ENCODE measurements at regions not wholly inside any gene's neighbourhood (a gene's known extent, or its start where the extent isn't known, plus 50 kb on each side); places are given as distances from the start of the nearest gene placed in this dataset.

DNA sequence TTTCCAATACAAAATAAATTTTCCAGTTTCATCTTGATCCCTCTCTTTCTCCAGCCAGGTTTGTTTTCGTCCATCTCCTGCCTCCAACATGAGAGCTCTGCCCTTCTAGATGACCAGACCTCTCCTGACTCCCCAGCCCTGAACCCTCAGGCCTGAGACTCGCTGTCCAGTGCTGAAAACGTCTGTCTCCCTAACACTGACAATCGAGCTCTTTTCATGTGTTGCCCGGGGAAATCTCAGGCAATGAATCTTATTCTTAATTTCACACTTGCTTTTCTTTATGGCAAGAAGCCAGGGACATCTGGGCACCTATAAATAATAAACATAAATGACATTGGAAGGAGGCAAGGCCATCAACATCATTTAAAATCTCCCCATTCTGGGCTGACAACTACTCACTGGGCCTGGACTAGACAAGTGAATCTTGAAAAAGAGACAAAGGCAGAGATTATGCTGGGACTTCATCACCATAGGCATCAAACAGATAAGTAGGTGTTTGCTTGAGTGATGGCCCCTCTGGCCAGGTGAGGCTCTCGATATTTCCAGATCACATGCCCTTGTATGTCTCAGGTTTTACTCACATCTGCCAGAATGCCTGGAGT is 274.5 kb upstream of the B3GAT1 start:
- TF ChIP-seq, protein P1, sequence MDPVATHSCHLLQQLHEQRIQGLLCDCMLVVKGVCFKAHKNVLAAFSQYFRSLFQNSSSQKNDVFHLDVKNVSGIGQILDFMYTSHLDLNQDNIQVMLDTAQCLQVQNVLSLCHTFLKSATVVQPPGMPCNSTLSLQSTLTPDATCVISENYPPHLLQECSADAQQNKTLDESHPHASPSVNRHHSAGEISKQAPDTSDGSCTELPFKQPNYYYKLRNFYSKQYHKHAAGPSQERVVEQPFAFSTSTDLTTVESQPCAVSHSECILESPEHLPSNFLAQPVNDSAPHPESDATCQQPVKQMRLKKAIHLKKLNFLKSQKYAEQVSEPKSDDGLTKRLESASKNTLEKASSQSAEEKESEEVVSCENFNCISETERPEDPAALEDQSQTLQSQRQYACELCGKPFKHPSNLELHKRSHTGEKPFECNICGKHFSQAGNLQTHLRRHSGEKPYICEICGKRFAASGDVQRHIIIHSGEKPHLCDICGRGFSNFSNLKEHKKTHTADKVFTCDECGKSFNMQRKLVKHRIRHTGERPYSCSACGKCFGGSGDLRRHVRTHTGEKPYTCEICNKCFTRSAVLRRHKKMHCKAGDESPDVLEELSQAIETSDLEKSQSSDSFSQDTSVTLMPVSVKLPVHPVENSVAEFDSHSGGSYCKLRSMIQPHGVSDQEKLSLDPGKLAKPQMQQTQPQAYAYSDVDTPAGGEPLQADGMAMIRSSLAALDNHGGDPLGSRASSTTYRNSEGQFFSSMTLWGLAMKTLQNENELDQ (CRISPR knock-in tag; IDR thresholded peaks at IDR 0.05; ENCODE audit: borderline replicate concordance): no peak
- TF ChIP-seq SMARCC2 (IDR thresholded peaks at IDR 0.05) (no peak), JUNB (CRISPR knock-in tag; IDR thresholded peaks at IDR 0.05; ENCODE audit: borderline replicate concordance) (no peak), AKAP8 (CRISPR knock-in tag; IDR thresholded peaks at IDR 0.05) (no peak), CHD2 (IDR thresholded peaks at IDR 0.05; ENCODE audit: low read depth, low read length) (no peak)
- TF ChIP-seq, protein P2, sequence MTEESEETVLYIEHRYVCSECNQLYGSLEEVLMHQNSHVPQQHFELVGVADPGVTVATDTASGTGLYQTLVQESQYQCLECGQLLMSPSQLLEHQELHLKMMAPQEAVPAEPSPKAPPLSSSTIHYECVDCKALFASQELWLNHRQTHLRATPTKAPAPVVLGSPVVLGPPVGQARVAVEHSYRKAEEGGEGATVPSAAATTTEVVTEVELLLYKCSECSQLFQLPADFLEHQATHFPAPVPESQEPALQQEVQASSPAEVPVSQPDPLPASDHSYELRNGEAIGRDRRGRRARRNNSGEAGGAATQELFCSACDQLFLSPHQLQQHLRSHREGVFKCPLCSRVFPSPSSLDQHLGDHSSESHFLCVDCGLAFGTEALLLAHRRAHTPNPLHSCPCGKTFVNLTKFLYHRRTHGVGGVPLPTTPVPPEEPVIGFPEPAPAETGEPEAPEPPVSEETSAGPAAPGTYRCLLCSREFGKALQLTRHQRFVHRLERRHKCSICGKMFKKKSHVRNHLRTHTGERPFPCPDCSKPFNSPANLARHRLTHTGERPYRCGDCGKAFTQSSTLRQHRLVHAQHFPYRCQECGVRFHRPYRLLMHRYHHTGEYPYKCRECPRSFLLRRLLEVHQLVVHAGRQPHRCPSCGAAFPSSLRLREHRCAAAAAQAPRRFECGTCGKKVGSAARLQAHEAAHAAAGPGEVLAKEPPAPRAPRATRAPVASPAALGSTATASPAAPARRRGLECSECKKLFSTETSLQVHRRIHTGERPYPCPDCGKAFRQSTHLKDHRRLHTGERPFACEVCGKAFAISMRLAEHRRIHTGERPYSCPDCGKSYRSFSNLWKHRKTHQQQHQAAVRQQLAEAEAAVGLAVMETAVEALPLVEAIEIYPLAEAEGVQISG (CRISPR knock-in tag; IDR thresholded peaks at IDR 0.05): no peak
- TF ChIP-seq, protein P3, sequence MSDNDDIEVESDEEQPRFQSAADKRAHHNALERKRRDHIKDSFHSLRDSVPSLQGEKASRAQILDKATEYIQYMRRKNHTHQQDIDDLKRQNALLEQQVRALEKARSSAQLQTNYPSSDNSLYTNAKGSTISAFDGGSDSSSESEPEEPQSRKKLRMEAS (IDR thresholded peaks at IDR 0.05): no peak
